Neural progenitor cell (in vitro differentiated cells): ENCODE measurements at regions not wholly inside any gene's neighbourhood (a gene's known extent, or its start where the extent isn't known, plus 50 kb on each side); places are given as distances from the start of the nearest gene placed in this dataset.

Source experiments
- CTCF ChIP-seq: fragments of 200-600 bp; sonication (generic); IDR thresholded peaks from 2 replicates; pipeline ENCODE4 v1.5.1; 2017; ENCODE audit warnings: antibody characterized with exemption, mild to moderate bottlenecking
- EZH2 ChIP-seq: fragments of 200-600 bp; sonication (generic); IDR thresholded peaks from 2 replicates; pipeline ENCODE4 v1.6.1; 2017; ENCODE audit warnings: antibody characterized with exemption, mild to moderate bottlenecking, moderate library complexity
- EZH2phosphoT487 ChIP-seq: fragments of 200-600 bp; sonication (generic); IDR thresholded peaks from 2 replicates; pipeline ENCODE4 v1.6.1; 2017; ENCODE audit warnings: antibody characterized with exemption

DNA sequence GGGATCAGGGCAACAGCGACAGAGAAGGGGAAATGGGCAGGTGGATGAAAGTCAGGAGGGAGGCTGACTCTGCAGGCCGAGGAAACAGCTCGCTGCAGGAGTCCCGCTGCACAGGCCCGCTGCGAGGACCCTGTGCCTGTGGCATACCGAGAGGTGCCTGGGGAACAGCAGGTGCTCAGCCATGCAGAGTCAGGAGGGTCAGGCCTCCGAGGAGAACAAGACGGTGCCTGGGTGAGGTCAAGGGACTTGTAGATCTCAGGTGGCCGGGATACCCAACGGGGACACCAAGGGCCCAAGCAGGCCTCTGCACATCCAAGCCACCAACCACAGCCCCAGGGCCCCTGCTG lies 67.5 kb downstream of the NCOR2 start:
- no peak for TF ChIP-seq CTCF
- no peak for TF ChIP-seq EZH2
- no peak for TF ChIP-seq EZH2phosphoT487
